ENCODE measurements at regions not wholly inside any gene's neighbourhood (a gene's known extent, or its start where the extent isn't known, plus 50 kb on each side); places are given as distances from the start of the nearest gene placed in this dataset.
A peak's percentile ranks its signal among the peaks of the same experiment; 100 is the strongest.

DNA sequence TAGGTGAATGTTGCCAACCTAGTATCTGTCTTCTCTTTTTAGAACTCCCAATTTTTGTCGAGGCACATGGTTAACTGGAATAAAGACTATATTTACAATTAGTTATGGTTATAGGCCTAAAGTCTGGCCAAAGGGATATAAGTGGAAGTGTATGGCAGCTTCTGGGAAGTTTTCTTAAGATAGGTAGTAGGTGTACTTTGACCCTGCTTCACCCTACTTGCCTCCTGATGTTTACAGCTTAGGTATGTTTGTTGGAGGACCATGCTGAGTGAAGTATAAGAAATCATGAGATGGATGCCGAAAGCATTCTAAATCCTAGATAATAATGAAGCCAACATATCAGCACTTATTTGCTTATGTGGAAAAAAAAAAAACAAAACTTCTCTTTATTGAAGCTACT lies 272.1 kb downstream of the S1PR1 start:
- Histone ChIP-seq H3K9me3 (no peaks in the 10 kb centered on the region), H3K27me3 (no peaks in the 10 kb centered on the region), H3K4me1 (peaks cover 0 to 12% (median 0%) of the 10 kb centered on the region in 12 donors), H3K27ac (no peak overlapping the region), H3K4me3 (no peak overlapping the region), H3K36me3 (no peaks in the 10 kb centered on the region)
- ATAC-seq (no peak), DNase-seq (no peak)
- intact Hi-C loops (cut with DNase I), result no loop called here
- no peak for TF ChIP-seq POLR2A (IDR thresholded peaks at IDR 0.05)
- TF ChIP-seq, protein P1, sequence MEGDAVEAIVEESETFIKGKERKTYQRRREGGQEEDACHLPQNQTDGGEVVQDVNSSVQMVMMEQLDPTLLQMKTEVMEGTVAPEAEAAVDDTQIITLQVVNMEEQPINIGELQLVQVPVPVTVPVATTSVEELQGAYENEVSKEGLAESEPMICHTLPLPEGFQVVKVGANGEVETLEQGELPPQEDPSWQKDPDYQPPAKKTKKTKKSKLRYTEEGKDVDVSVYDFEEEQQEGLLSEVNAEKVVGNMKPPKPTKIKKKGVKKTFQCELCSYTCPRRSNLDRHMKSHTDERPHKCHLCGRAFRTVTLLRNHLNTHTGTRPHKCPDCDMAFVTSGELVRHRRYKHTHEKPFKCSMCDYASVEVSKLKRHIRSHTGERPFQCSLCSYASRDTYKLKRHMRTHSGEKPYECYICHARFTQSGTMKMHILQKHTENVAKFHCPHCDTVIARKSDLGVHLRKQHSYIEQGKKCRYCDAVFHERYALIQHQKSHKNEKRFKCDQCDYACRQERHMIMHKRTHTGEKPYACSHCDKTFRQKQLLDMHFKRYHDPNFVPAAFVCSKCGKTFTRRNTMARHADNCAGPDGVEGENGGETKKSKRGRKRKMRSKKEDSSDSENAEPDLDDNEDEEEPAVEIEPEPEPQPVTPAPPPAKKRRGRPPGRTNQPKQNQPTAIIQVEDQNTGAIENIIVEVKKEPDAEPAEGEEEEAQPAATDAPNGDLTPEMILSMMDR (IDR thresholded peaks at IDR 0.05), result no peak
- 72 to 84% (median 79%) methylated on average over 2 of the region's 2 CpGs for WGBS, 4 donors

DNA sequence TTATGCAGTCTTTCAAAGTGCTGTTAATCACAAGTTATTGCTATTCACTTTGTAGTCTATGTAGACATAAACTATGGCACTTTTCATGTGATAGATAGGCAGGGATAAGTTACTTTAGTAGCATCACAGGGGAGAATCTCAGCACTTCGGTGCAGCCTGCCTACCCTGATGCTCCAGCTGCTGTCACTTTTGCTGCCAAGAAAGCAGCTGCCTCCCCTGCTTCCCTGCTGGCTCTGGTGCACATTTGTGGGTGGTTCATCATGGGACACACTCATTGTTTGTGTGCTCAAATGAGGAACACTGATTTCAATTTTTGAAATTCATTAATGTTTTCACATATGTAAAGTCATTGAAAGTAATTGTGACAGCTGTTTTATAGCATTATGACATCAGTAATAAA lies 272.6 kb downstream of the S1PR1 start:
- Histone ChIP-seq H3K9me3 (no peaks in the 10 kb centered on the region), H3K36me3 (no peaks in the 10 kb centered on the region), H3K4me3 (no peak overlapping the region), H3K27me3 (no peaks in the 10 kb centered on the region), H3K4me1 (peaks cover 0 to 12% (median 0%) of the 10 kb centered on the region in 12 donors), H3K27ac (no peak overlapping the region)
- DNase-seq, result peak in 4 of 5 donors; percentile 8 to 37 (median 30)
- WGBS, 4 donors, result 36 to 64% (median 43%) methylated on average over 1 of the region's 1 CpG
- TF ChIP-seq POLR2A (IDR thresholded peaks at IDR 0.05), result no peak
- TF ChIP-seq, protein P1 (IDR thresholded peaks at IDR 0.05), result no peak
- peak in 2 of 4 donors; percentile 30 to 60 for ATAC-seq
- intact Hi-C loops (cut with DNase I), result no loop called here

DNA sequence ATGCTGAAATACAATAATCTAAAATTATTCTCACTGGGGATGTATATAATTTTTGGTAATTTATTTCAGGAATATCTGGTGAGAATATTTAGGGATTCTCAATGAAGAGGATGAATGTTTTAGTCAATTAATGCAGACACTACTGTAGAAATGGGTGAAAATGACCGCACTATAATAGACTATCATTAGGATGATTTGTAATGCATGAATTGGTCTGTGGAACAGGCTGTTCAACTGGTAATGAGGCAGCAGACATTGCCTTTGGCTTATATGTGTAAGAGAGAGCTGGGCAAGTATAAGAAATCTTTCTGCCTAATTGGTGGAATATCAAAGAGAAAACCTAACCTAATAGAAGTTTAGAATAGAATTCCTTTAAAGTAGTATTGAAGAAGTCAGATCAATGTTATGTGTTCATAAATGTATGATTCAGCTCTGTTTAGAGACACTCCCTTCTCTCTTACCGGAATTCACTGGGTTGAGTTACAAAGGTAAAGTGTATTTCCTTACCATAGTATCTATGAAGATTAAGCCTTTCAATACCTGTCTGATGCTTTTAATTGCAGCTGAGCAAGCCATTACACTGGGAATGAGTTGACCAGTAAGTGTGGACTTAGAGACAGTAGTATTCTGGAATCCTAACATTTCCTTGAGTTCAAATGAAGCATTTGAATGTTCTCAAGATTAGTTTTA lies 274.5 kb downstream of the S1PR1 start:
- ATAC-seq (no peak), DNase-seq (no peak)
- Histone ChIP-seq H3K27ac (no peak overlapping the region), H3K36me3 (no peaks in the 10 kb centered on the region), H3K4me1 (peaks cover 0 to 12% (median 0%) of the 10 kb centered on the region in 12 donors), H3K27me3 (no peaks in the 10 kb centered on the region), H3K4me3 (no peak overlapping the region), H3K9me3 (peaks cover 0 to 15% (median 0%) of the 10 kb centered on the region in 12 donors)
- intact Hi-C loops (cut with DNase I), result no loop called here
- TF ChIP-seq, protein P1 (IDR thresholded peaks at IDR 0.05), result no peak
- no peak for TF ChIP-seq POLR2A (IDR thresholded peaks at IDR 0.05)
- 90 to 95% (median 93%) methylated on average over 2 of the region's 2 CpGs for WGBS, 4 donors

DNA sequence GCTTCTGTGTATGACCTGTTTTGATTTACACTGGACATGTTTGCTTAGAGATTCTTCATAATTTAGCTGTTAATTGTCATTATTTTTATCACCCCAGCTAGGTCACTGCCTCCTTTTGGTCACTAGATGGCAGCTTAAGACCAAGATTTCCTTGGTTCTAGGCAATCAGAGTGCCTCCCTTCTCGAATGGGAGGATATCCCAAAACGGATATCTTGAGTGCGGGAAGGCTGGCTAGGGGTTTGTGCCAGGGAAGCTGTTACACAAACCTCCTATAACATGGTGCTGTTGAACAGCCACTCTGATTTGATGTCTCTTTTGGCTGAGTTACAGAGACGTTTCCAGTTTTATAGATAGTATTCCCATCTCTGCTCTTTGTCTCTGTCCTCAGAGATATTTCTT lies 283.5 kb downstream of the S1PR1 start:
- TF ChIP-seq, protein P1 (IDR thresholded peaks at IDR 0.05), result peak; percentile 42 to 67 (median 54)
- no peak for TF ChIP-seq POLR2A (IDR thresholded peaks at IDR 0.05)
- Histone ChIP-seq H3K4me1 (no peaks in the 10 kb centered on the region), H3K27ac (no peak overlapping the region), H3K27me3 (no peaks in the 10 kb centered on the region), H3K9me3 (peaks cover 0 to 22% (median 0%) of the 10 kb centered on the region in 12 donors), H3K4me3 (no peak overlapping the region), H3K36me3 (no peaks in the 10 kb centered on the region)
- WGBS, 4 donors, result 0 to 4% (median 2%) methylated on average over 4 of the region's 4 CpGs
- ATAC-seq (peak in 2 of 4 donors; percentile 62 to 63), DNase-seq (no peak)
- intact Hi-C loops (cut with DNase I), result loop anchor here in 2 of 10 donors (5.0 to 10.0 kb wide), 2 partner anchors 1942 to 1994 kb away; no protein-coding TSS in a partner anchor

Measured in heart left ventricle (tissue), 16 donors.